Keratinocyte (primary cell): ENCODE measurements at regions not wholly inside any gene's neighbourhood (a gene's known extent, or its start where the extent isn't known, plus 50 kb on each side); places are given as distances from the start of the nearest gene placed in this dataset.

Experiments used
- DNase-seq: peaks from one replicate; pipeline ENCODE4 v3.0.0-alpha.2; 2011; ENCODE audit warnings: low read depth, missing footprints, low spot score
- FAIRE-seq: peaks from 2 replicates; lab custom pipeline; 2011; peaks lifted over from hg19 to GRCh38; lab: Jason Lieb, UNC
- H2AFZ ChIP-seq: 2 replicates; pipeline ENCODE4 v1.6.0; 2012; ENCODE audit warnings: low read length, control low read depth, inconsistent platforms; ENCODE audit not compliant: control insufficient read depth
- H3K27ac ChIP-seq: 2 replicates; pipeline ENCODE4 v1.5.1; 2011; ENCODE audit warnings: low read length; ENCODE audit not compliant: control insufficient read depth, insufficient read depth
- H3K27me3 ChIP-seq: 3 replicates; pipeline ENCODE4 v1.6.0; 2011; ENCODE audit warnings: low read length; ENCODE audit not compliant: control insufficient read depth, insufficient read depth; ENCODE audit errors: extremely low read depth
- H3K36me3 ChIP-seq, 2 experiments: 2 replicates in 1 of 2; 3 replicates in 1 of 2; pipeline ENCODE4 v1.5.1; 2011; ENCODE audit warnings: low read length in 2 of 2, mild to moderate bottlenecking in 1 of 2; ENCODE audit not compliant: control insufficient read depth in 2 of 2, insufficient read depth in 2 of 2; ENCODE audit errors: extremely low read depth in 1 of 2
- H3K4me1 ChIP-seq: 3 replicates; pipeline ENCODE4 v1.5.1; 2011; ENCODE audit warnings: low read length; ENCODE audit not compliant: control insufficient read depth, insufficient read depth; ENCODE audit errors: extremely low read depth
- H3K4me2 ChIP-seq: 3 replicates; pipeline ENCODE4 v1.6.0; 2011; ENCODE audit warnings: low read depth, low read length; ENCODE audit not compliant: control insufficient read depth, insufficient read depth; ENCODE audit errors: extremely low read depth
- H3K4me3 ChIP-seq, 3 experiments: fragments of 200-600 bp in 1 of 3; sonication (generic) in 1 of 3; 2 replicates in 2 of 3; 3 replicates in 1 of 3; pipeline ENCODE4 v1.5.1; 2011 to 2016; ENCODE audit warnings: low read length in 3 of 3, mild to moderate bottlenecking in 3 of 3, control low read depth in 2 of 3, inconsistent platforms in 1 of 3, low read depth in 1 of 3, mixed read lengths in 1 of 3, mixed run types in 1 of 3, moderate library complexity in 1 of 3; ENCODE audit not compliant: control insufficient read depth in 2 of 3, insufficient read depth in 2 of 3; ENCODE audit errors: extremely low read depth in 1 of 3
- H3K79me2 ChIP-seq: 2 replicates; pipeline ENCODE4 v1.6.0; 2012; ENCODE audit warnings: low read length; ENCODE audit not compliant: control insufficient read depth, insufficient read depth
- H3K9ac ChIP-seq: 3 replicates; pipeline ENCODE4 v1.6.0; 2011; ENCODE audit warnings: low read length; ENCODE audit not compliant: control insufficient read depth, insufficient read depth; ENCODE audit errors: extremely low read depth
- H3K9me1 ChIP-seq: 3 replicates; pipeline ENCODE4 v1.6.0; 2011; ENCODE audit warnings: low read length; ENCODE audit not compliant: control insufficient read depth, insufficient read depth; ENCODE audit errors: extremely low read depth
- H3K9me3 ChIP-seq: 2 replicates; pipeline ENCODE4 v1.5.1; 2012; ENCODE audit warnings: low read depth, low read length; ENCODE audit not compliant: control insufficient read depth
- H4K20me1 ChIP-seq: 3 replicates; pipeline ENCODE4 v1.6.0; 2011; ENCODE audit warnings: low read length; ENCODE audit not compliant: control insufficient read depth, insufficient read depth; ENCODE audit errors: extremely low read depth
- CTCF ChIP-seq, 3 experiments: IDR thresholded peaks in 1 of 3; conservative IDR thresholded peaks in 1 of 3; optimal IDR thresholded peaks in 1 of 3; 2 replicates in 2 of 3; 3 replicates in 1 of 3; pipeline versions ENCODE3 to v1.5.1; 2011; ENCODE audit warnings: low read length in 3 of 3, mild to moderate bottlenecking in 3 of 3, moderate library complexity in 2 of 3, control low read depth in 1 of 3, inconsistent platforms in 1 of 3; ENCODE audit not compliant: insufficient read depth in 2 of 3; ENCODE audit errors: extremely low read depth in 1 of 3
- EZH2 ChIP-seq: IDR thresholded peaks from one replicate; pipeline ENCODE4 v1.6.1; 2012; ENCODE audit warnings: inconsistent platforms, mild to moderate bottlenecking, low read length, moderate library complexity
- dilution Hi-C: fragments of 300-500 bp; cut with MboI; formaldehyde crosslinking; loops from one replicate; pipeline ENCODE4 v1.7.0; 2020; ENCODE audit warnings: low sequenced_read_pairs; ENCODE audit not compliant: extremely low pct_ligation_motif_present

GRCh38 chr9:129236441-129237145 lies 58.5 kb upstream of the IER5L start:
- TF ChIP-seq CTCF (optimal IDR thresholded peaks at IDR 0.05 in 1 of 3, IDR thresholded peaks at IDR 0.05 in 1 of 3, conservative IDR thresholded peaks at IDR 0.05 in 1 of 3; ENCODE audit: extremely low read depth in 1 of 3, insufficient read depth in 2 of 3, low read length in 3 of 3) (no peak), EZH2 (no peak)
- Histone ChIP-seq H3K9me3 (peaks cover 1% of the 10 kb centered on the region), H3K36me3 (no peaks in the 10 kb centered on the region), H3K4me1 (peaks cover 7% of the 10 kb centered on the region), H3K4me3 (no peak overlapping the region), H3K4me2 (peak overlapping the region; percentile 29), H4K20me1 (no peaks in the 10 kb centered on the region), H3K9me1 (no peaks in the 10 kb centered on the region), H3K79me2 (no peaks in the 10 kb centered on the region), H3K27ac (no peak overlapping the region), H3K9ac (no peak overlapping the region), H3K27me3 (no peaks in the 10 kb centered on the region), H2AFZ (no peak overlapping the region)
- dilution Hi-C loops, result no loop called here
- FAIRE-seq (no peak), DNase-seq (no peak)

- Histone ChIP-seq H3K4me3 (no peak overlapping the region), H3K9me1 (no peaks in the 10 kb centered on the region), H3K27me3 (no peaks in the 10 kb centered on the region), H3K27ac (no peak overlapping the region), H2AFZ (no peak overlapping the region), H3K79me2 (no peaks in the 10 kb centered on the region), H4K20me1 (no peaks in the 10 kb centered on the region), H3K9me3 (peaks cover 1% of the 10 kb centered on the region), H3K4me2 (no peak overlapping the region), H3K9ac (no peak overlapping the region), H3K4me1 (peaks cover 7% of the 10 kb centered on the region), H3K36me3 (no peaks in the 10 kb centered on the region)
- TF ChIP-seq CTCF (optimal IDR thresholded peaks at IDR 0.05 in 1 of 3, IDR thresholded peaks at IDR 0.05 in 1 of 3, conservative IDR thresholded peaks at IDR 0.05 in 1 of 3; ENCODE audit: extremely low read depth in 1 of 3, insufficient read depth in 2 of 3, low read length in 3 of 3) (no peak), EZH2 (no peak)
- no peak for FAIRE-seq
- dilution Hi-C loops, result no loop called here
- no peak for DNase-seq
Observed at GRCh38 chr9:129235931-129236331, 57.9 kb upstream of the IER5L start.
